ENCODE measurements at regions not wholly inside any gene's neighbourhood (a gene's known extent, or its start where the extent isn't known, plus 50 kb on each side); places are given as distances from the start of the nearest gene placed in this dataset.

DNA sequence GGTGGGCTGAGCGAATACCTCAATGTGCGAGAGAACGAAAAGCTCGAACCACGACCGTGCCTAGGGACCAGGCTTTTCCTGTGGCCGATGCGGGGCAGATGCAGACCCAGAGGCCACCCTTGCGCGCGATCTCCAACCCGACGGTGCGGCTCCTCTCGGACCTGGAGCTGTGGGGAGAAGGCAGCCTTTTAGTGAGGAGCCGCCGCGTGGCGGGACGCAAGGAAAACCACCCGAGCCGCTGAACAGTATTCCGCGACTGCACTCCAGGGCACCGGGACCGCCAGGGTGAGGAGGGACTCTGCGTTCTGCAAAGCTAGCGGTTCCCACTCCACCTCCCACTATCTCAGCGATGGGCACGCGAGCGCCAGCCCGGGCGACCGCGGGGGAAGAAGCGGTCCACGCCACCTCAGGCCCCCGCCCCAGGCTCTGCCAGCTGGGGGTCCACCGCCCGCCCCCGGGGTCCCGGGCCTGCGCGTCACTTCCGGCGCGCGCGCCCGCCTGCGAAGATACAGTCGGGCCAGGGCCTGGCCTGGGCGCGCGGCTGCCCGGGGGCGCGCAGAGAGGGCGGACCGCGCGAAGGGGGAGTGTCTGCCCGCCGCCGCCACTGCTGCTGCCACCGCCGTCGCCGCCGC, 66.5 kb upstream of the PRKACB start (continued):
- TF ChIP-seq, protein P1, sequence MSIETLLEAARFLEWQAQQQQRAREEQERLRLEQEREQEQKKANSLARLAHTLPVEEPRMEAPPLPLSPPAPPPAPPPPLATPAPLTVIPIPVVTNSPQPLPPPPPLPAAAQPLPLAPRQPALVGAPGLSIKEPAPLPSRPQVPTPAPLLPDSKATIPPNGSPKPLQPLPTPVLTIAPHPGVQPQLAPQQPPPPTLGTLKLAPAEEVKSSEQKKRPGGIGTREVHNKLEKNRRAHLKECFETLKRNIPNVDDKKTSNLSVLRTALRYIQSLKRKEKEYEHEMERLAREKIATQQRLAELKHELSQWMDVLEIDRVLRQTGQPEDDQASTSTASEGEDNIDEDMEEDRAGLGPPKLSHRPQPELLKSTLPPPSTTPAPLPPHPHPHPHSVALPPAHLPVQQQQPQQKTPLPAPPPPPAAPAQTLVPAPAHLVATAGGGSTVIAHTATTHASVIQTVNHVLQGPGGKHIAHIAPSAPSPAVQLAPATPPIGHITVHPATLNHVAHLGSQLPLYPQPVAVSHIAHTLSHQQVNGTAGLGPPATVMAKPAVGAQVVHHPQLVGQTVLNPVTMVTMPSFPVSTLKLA (conservative IDR thresholded peaks at IDR 0.05) = peak; percentile 26 to 59; a peak in 2 of 4 replicates
- TF ChIP-seq ZNF253 (CRISPR knock-in tag; conservative IDR thresholded peaks at IDR 0.05) (no peak), CSDE1 (IDR thresholded peaks at IDR 0.05) (no peak), HLTF (IDR thresholded peaks at IDR 0.05) (no peak), PTBP1 (IDR thresholded peaks at IDR 0.05; ENCODE audit: low read depth, low read length) (no peak), TEAD2 (tag; IDR thresholded peaks at IDR 0.05) (no peak), TFAM (CRISPR knock-in tag; conservative IDR thresholded peaks at IDR 0.05) (no peak), SMARCB1 (IDR thresholded peaks at IDR 0.05; ENCODE audit: insufficient read length, low read depth) (no peak), U2AF1 (optimal IDR thresholded peaks at IDR 0.05; ENCODE audit: low read depth, low read length) (no peak), PHF8 (IDR thresholded peaks at IDR 0.05; ENCODE audit: borderline replicate concordance, low read length) (peak; percentile 77)
- TF ChIP-seq, protein P2, sequence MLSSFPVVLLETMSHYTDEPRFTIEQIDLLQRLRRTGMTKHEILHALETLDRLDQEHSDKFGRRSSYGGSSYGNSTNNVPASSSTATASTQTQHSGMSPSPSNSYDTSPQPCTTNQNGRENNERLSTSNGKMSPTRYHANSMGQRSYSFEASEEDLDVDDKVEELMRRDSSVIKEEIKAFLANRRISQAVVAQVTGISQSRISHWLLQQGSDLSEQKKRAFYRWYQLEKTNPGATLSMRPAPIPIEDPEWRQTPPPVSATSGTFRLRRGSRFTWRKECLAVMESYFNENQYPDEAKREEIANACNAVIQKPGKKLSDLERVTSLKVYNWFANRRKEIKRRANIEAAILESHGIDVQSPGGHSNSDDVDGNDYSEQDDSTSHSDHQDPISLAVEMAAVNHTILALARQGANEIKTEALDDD (IDR thresholded peaks at IDR 0.05) = no peak
- TF ChIP-seq, protein P3, sequence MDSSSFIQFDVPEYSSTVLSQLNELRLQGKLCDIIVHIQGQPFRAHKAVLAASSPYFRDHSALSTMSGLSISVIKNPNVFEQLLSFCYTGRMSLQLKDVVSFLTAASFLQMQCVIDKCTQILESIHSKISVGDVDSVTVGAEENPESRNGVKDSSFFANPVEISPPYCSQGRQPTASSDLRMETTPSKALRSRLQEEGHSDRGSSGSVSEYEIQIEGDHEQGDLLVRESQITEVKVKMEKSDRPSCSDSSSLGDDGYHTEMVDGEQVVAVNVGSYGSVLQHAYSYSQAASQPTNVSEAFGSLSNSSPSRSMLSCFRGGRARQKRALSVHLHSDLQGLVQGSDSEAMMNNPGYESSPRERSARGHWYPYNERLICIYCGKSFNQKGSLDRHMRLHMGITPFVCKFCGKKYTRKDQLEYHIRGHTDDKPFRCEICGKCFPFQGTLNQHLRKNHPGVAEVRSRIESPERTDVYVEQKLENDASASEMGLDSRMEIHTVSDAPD (CRISPR knock-in tag; IDR thresholded peaks at IDR 0.05) = no peak
- TF ChIP-seq, protein P4, sequence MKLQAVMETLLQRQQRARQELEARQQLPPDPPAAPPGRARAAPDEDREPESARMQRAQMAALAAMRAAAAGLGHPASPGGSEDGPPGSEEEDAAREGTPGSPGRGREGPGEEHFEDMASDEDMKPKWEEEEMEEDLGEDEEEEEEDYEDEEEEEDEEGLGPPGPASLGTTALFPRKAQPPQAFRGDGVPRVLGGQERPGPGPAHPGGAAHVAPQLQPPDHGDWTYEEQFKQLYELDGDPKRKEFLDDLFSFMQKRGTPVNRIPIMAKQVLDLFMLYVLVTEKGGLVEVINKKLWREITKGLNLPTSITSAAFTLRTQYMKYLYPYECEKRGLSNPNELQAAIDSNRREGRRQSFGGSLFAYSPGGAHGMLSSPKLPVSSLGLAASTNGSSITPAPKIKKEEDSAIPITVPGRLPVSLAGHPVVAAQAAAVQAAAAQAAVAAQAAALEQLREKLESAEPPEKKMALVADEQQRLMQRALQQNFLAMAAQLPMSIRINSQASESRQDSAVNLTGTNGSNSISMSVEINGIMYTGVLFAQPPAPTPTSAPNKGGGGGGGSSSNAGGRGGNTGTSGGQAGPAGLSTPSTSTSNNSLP (IDR thresholded peaks at IDR 0.05; ENCODE audit: borderline replicate concordance, low read depth, low read length) = no peak
- TF ChIP-seq, protein P5, sequence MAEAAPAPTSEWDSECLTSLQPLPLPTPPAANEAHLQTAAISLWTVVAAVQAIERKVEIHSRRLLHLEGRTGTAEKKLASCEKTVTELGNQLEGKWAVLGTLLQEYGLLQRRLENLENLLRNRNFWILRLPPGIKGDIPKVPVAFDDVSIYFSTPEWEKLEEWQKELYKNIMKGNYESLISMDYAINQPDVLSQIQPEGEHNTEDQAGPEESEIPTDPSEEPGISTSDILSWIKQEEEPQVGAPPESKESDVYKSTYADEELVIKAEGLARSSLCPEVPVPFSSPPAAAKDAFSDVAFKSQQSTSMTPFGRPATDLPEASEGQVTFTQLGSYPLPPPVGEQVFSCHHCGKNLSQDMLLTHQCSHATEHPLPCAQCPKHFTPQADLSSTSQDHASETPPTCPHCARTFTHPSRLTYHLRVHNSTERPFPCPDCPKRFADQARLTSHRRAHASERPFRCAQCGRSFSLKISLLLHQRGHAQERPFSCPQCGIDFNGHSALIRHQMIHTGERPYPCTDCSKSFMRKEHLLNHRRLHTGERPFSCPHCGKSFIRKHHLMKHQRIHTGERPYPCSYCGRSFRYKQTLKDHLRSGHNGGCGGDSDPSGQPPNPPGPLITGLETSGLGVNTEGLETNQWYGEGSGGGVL (CRISPR knock-in tag; IDR thresholded peaks at IDR 0.05) = no peak
- TF ChIP-seq, protein P6, sequence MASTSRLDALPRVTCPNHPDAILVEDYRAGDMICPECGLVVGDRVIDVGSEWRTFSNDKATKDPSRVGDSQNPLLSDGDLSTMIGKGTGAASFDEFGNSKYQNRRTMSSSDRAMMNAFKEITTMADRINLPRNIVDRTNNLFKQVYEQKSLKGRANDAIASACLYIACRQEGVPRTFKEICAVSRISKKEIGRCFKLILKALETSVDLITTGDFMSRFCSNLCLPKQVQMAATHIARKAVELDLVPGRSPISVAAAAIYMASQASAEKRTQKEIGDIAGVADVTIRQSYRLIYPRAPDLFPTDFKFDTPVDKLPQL (IDR thresholded peaks at IDR 0.05; ENCODE audit: extremely low read depth, insufficient read length) = no peak
- TF ChIP-seq, protein P7, sequence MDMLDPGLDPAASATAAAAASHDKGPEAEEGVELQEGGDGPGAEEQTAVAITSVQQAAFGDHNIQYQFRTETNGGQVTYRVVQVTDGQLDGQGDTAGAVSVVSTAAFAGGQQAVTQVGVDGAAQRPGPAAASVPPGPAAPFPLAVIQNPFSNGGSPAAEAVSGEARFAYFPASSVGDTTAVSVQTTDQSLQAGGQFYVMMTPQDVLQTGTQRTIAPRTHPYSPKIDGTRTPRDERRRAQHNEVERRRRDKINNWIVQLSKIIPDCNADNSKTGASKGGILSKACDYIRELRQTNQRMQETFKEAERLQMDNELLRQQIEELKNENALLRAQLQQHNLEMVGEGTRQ (CRISPR knock-in tag; IDR thresholded peaks at IDR 0.05) = no peak
- TF ChIP-seq, protein P8, sequence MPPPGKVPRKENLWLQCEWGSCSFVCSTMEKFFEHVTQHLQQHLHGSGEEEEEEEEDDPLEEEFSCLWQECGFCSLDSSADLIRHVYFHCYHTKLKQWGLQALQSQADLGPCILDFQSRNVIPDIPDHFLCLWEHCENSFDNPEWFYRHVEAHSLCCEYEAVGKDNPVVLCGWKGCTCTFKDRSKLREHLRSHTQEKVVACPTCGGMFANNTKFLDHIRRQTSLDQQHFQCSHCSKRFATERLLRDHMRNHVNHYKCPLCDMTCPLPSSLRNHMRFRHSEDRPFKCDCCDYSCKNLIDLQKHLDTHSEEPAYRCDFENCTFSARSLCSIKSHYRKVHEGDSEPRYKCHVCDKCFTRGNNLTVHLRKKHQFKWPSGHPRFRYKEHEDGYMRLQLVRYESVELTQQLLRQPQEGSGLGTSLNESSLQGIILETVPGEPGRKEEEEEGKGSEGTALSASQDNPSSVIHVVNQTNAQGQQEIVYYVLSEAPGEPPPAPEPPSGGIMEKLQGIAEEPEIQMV (tag; conservative IDR thresholded peaks at IDR 0.05; ENCODE audit: low read depth) = no peak

Data from K562 (cell line).